HL-60 (cell line): ENCODE measurements at regions not wholly inside any gene's neighbourhood (a gene's known extent, or its start where the extent isn't known, plus 50 kb on each side); places are given as distances from the start of the nearest gene placed in this dataset.

Source experiments
- CTCF ChIP-seq: IDR thresholded peaks from one replicate; pipeline ENCODE4 v1.5.1; 2011; ENCODE audit warnings: low read length, control low read depth, inconsistent platforms; ENCODE audit not compliant: insufficient read depth
- GABPA ChIP-seq: IDR thresholded peaks from 2 replicates; pipeline ENCODE4 v1.6.1; 2012; ENCODE audit warnings: low read depth
- POLR2AphosphoS5 ChIP-seq: IDR thresholded peaks from 2 replicates; pipeline ENCODE4 v1.6.1; 2012; ENCODE audit warnings: low read depth
- REST ChIP-seq: IDR thresholded peaks from 2 replicates; pipeline ENCODE4 v1.6.1; 2012; ENCODE audit warnings: low read depth; ENCODE audit not compliant: insufficient replicate concordance
- SPI1 ChIP-seq: IDR thresholded peaks from 2 replicates; pipeline ENCODE4 v1.6.1; 2012; ENCODE audit warnings: low read depth, mild to moderate bottlenecking, borderline replicate concordance

- TF ChIP-seq CTCF: no peak
- no peak for TF ChIP-seq POLR2AphosphoS5
- no peak for TF ChIP-seq REST
- TF ChIP-seq SPI1: no peak
- no peak for TF ChIP-seq GABPA
These were observed 93.0 kb downstream of the IRX2 start for GRCh38 chr5:2658447-2658846.
